NCI-H128 (cell line): ENCODE measurements at regions not wholly inside any gene's neighbourhood (a gene's known extent, or its start where the extent isn't known, plus 50 kb on each side); places are given as distances from the start of the nearest gene placed in this dataset.

ENCODE experiments used
- DNase-seq: peaks from one replicate; lab custom pipeline; 2025; ENCODE audit not compliant: unreplicated experiment; lab: John Stamatoyannopoulos, UW

- no peak for DNase-seq
Observed at GRCh38 chr20:39669659-39670058, 707.5 kb downstream of the DHX35 start.

- no peak for DNase-seq
Observed at GRCh38 chr20:39668038-39668437, 705.9 kb downstream of the DHX35 start.

GRCh38 chr20:39661833-39662232 is 699.7 kb downstream of the DHX35 start:
- DNase-seq: no peak

GRCh38 chr20:39660965-39661364 is 698.8 kb downstream of the DHX35 start:
- DNase-seq: no peak

- DNase-seq: no peak
Observed at GRCh38 chr20:39660226-39660625, 698.1 kb downstream of the DHX35 start.

- no peak for DNase-seq
Observed at GRCh38 chr20:39658662-39659409, 696.7 kb downstream of the DHX35 start.

- DNase-seq: no peak
Observed at GRCh38 chr20:39654171-39654570, 692.0 kb downstream of the DHX35 start.

- no peak for DNase-seq
Observed at GRCh38 chr20:39651645-39652325, 689.6 kb downstream of the DHX35 start.

- no peak for DNase-seq
Observed at GRCh38 chr20:39646874-39647413, 684.8 kb downstream of the DHX35 start.

GRCh38 chr20:39645131-39645530 is 683.0 kb downstream of the DHX35 start:
- no peak for DNase-seq

GRCh38 chr20:39643292-39643691 is 681.1 kb downstream of the DHX35 start:
- DNase-seq: no peak

- DNase-seq: no peak
Observed at GRCh38 chr20:39641423-39641822, 679.3 kb downstream of the DHX35 start.

- DNase-seq: no peak
Observed at GRCh38 chr20:39640147-39640546, 678.0 kb downstream of the DHX35 start.

- no peak for DNase-seq
Observed at GRCh38 chr20:39638731-39639130, 676.6 kb downstream of the DHX35 start.

GRCh38 chr20:39633689-39634088 is 671.5 kb downstream of the DHX35 start:
- DNase-seq: no peak

- DNase-seq: no peak
Observed at GRCh38 chr20:39632757-39633156, 670.6 kb downstream of the DHX35 start.

GRCh38 chr20:39632176-39632575 is 670.0 kb downstream of the DHX35 start:
- DNase-seq: no peak

- no peak for DNase-seq
Observed at GRCh38 chr20:39631557-39631956, 669.4 kb downstream of the DHX35 start.

- no peak for DNase-seq
Observed at GRCh38 chr20:39630215-39630908, 668.2 kb downstream of the DHX35 start.

GRCh38 chr20:39627765-39628164 is 665.6 kb downstream of the DHX35 start:
- no peak for DNase-seq

- DNase-seq: no peak
Observed at GRCh38 chr20:39624316-39624715, 662.2 kb downstream of the DHX35 start.
